ENCODE measurements at regions not wholly inside any gene's neighbourhood (a gene's known extent, or its start where the extent isn't known, plus 50 kb on each side); places are given as distances from the start of the nearest gene placed in this dataset.

DNA sequence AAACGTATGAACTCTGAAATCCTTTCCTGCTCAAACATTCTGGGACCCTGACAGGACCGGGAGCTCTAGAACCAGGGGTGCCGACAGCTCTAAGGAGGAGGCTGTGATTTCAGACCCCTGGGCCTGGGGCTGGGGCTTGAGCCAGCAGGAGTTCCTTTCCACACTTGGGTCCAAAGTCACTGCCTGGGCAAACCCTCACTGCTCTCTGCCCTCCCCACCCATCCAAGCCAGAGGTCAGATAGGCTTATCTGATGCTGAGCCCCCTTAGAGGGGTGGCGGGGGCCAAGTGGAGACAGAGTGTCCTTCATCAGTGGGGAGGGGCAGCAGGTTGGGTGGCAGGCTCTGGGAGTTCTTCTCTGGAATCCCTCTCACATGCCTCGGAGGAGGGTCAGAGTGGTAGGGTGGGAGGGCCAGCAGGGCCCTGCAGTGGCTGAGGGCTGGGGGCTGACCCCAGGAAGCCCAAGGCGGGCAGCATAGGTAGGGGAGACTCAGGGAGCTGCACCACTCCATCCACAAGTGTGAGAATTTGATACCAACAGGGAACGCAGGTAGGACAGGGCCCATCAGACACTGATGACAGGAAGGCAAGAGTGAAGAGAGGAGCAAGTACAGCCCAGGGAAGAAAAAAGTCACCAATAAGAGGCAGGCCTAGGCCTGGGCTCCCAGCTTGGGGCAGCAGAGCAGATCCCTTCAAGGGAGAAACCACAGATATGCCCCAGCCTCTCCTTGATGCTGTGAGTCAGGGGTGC lies 121.0 kb downstream of the MRPL14 start:
- H4K20me1 ChIP-seq (replicated peaks; ENCODE audit: control insufficient read depth, extremely low read depth, insufficient read depth, low read length) = no peaks in the 10 kb centered on the region
- intact Hi-C loops (cut with micrococcal nuclease) = no loop called here
- DNase-seq (ENCODE audit: low read depth, low spot score) = no peak
- H3K36me3 ChIP-seq (ENCODE audit: control insufficient read depth in 2 of 2, extremely low read depth in 1 of 2, insufficient read depth in 2 of 2, low read length in 2 of 2) = no peaks in the 10 kb centered on the region
- H3K79me2 ChIP-seq (ENCODE audit: control insufficient read depth, insufficient read depth, low read length) = no peaks in the 10 kb centered on the region
- no peak overlapping the region for H2AFZ ChIP-seq (ENCODE audit: low read depth, low read length)
- no peak for FAIRE-seq
- no TSS peak for BruUV-seq (replicated peaks)
- H3K9ac ChIP-seq (replicated peaks; ENCODE audit: extremely low read depth, insufficient read depth, low read length) = no peak overlapping the region
- H3K9me1 ChIP-seq (replicated peaks; ENCODE audit: control insufficient read depth, extremely low read depth, insufficient read depth, low read length) = no peaks in the 10 kb centered on the region
- H3K27ac ChIP-seq (ENCODE audit: insufficient read depth, low read depth, low read length) = no peak overlapping the region
- no peak overlapping the region for H3K4me3 ChIP-seq (replicated peaks in 1 of 3; ENCODE audit: insufficient read depth in 1 of 3, low read depth in 1 of 3, low read length in 3 of 3)
- peaks cover 26 to 27% of the 10 kb centered on the region in 2 experiments for H3K27me3 ChIP-seq (ENCODE audit: control insufficient read depth in 2 of 2, insufficient read depth in 2 of 2, low read length in 2 of 2)
- H3K4me1 ChIP-seq (ENCODE audit: control insufficient read depth, extremely low read depth, insufficient read depth, low read length) = peaks cover 2% of the 10 kb centered on the region
- ChIA-PET CTCF (interaction anchor here (1.5 kb wide), 1 partner anchor 73 kb away, joined by 7 read pairs; no protein-coding TSS in a partner anchor), POLR2A (no interaction called here)
- dilution Hi-C loops (cut with MboI; ENCODE audit: extremely low pct_ligation_motif_present, low sequenced_read_pairs) = no loop called here
- no peaks in the 10 kb centered on the region for H3K9me3 ChIP-seq (replicated peaks; ENCODE audit: control insufficient read depth, insufficient read depth, low read length)
- no peak overlapping the region for H3K4me2 ChIP-seq (ENCODE audit: insufficient read depth, low read length)
- TF ChIP-seq FOS (IDR thresholded peaks at IDR 0.05; ENCODE audit: borderline replicate concordance, insufficient read depth, low read length) = no peak
- TF ChIP-seq MYC (IDR thresholded peaks at IDR 0.05; ENCODE audit: low read depth, low read length) = no peak
- no peak for TF ChIP-seq POLR2A (IDR thresholded peaks at IDR 0.05; ENCODE audit: low read depth, low read length)
- TF ChIP-seq POLR2AphosphoS5 (IDR thresholded peaks at IDR 0.05; ENCODE audit: insufficient read depth, low read depth, low read length) = no peak
- TF ChIP-seq, protein P1, sequence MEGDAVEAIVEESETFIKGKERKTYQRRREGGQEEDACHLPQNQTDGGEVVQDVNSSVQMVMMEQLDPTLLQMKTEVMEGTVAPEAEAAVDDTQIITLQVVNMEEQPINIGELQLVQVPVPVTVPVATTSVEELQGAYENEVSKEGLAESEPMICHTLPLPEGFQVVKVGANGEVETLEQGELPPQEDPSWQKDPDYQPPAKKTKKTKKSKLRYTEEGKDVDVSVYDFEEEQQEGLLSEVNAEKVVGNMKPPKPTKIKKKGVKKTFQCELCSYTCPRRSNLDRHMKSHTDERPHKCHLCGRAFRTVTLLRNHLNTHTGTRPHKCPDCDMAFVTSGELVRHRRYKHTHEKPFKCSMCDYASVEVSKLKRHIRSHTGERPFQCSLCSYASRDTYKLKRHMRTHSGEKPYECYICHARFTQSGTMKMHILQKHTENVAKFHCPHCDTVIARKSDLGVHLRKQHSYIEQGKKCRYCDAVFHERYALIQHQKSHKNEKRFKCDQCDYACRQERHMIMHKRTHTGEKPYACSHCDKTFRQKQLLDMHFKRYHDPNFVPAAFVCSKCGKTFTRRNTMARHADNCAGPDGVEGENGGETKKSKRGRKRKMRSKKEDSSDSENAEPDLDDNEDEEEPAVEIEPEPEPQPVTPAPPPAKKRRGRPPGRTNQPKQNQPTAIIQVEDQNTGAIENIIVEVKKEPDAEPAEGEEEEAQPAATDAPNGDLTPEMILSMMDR (IDR thresholded peaks at IDR 0.05; ENCODE audit: extremely low read depth in 1 of 2, insufficient read depth in 1 of 2, low read depth in 1 of 2, low read length in 2 of 2) = no peak
- no peak for TF ChIP-seq JUN (IDR thresholded peaks at IDR 0.05; ENCODE audit: borderline replicate concordance, insufficient read depth, insufficient read length, low read depth)
- TF ChIP-seq, protein P2, sequence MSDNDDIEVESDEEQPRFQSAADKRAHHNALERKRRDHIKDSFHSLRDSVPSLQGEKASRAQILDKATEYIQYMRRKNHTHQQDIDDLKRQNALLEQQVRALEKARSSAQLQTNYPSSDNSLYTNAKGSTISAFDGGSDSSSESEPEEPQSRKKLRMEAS (IDR thresholded peaks at IDR 0.05; ENCODE audit: insufficient read depth, insufficient read length) = no peak
- no peak for TF ChIP-seq GATA2 (IDR thresholded peaks at IDR 0.05; ENCODE audit: insufficient read depth, insufficient read length, low read depth, low read length)
- no peak for TF ChIP-seq EZH2 (IDR thresholded peaks at IDR 0.05; ENCODE audit: borderline replicate concordance, low read depth, low read length, severe bottlenecking)

Data from endothelial cell of umbilical vein (primary cell).